Stimulated activated CD8-positive, alpha-beta memory T cell treated with anti-CD3 and anti-CD28 coated beads, Interleukin-12 subunit alpha, Interleukin-12 subunit beta, amount 100 ng/mL, for 24 hours (primary cell): ENCODE measurements at regions not wholly inside any gene's neighbourhood (a gene's known extent, or its start where the extent isn't known, plus 50 kb on each side); places are given as distances from the start of the nearest gene placed in this dataset.

Experiments used
- DNase-seq: peaks from one replicate; pipeline ENCODE4 v3.0.0-alpha.2; 2020; ENCODE audit errors: extremely low read depth

DNA sequence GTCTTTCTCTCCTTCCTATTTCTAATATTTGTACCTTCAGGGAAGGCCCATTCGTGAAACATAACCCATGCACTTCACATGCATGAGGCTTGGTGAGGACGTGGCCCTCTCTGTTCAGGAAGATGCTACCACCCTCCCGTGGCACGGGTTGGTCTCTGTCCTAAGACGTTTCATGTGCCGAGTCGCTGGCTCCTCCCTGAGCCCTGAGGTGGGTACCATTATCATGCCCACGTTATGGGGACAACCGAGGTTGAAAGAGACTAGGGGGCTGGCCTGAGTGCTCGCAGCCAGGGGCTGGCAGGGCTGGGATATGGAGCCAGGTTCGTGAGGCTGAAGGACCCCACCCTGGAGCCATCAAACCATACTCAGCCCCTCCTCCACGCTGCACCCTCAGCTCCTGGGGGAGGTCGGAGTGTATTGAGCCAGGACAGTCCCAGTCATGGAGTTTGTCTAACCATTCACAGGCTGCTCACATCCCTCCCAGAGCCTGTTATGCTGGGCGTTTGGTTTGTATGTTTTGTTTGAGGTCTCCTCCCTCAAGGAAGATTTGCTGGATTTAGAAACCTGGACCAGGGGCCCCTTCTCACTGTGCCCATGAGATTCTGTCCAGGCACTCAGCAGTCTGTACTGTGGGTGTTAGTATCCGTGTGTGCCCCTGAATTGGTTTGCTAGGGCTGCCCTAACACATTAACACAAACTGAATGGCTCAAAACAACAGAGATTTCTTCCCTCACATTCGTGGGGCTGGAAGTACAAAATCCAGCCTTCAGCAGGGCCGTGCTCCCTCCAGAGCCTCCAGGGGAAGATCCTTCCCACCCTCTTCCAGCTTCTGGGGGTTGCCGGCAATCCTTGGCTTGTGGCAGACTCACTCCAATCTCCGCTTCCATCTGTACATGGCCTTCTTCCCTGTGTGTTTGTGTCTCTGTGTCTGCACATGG lies 88.3 kb downstream of the ANKRD60 start:
- no peak for DNase-seq

DNA sequence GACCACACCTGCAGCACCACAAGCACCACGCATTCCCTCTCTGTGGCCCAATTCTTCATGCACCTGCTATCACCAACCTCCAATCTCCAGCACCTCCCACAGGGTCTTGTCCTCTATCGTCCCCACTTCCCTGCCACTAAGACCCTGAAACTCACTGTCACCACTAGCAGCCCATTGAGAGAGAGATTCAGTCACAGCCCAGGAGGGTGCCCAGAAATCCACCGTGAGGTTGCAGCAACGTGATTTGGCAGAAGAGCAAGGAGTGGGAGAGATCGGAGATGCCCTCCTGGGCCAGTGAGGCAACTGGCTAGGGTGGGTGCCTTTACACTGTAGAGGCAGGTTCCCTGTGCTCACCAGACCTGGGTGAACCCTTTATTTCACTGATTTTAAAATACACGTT lies 90.1 kb downstream of the ANKRD60 start:
- no peak for DNase-seq

DNA sequence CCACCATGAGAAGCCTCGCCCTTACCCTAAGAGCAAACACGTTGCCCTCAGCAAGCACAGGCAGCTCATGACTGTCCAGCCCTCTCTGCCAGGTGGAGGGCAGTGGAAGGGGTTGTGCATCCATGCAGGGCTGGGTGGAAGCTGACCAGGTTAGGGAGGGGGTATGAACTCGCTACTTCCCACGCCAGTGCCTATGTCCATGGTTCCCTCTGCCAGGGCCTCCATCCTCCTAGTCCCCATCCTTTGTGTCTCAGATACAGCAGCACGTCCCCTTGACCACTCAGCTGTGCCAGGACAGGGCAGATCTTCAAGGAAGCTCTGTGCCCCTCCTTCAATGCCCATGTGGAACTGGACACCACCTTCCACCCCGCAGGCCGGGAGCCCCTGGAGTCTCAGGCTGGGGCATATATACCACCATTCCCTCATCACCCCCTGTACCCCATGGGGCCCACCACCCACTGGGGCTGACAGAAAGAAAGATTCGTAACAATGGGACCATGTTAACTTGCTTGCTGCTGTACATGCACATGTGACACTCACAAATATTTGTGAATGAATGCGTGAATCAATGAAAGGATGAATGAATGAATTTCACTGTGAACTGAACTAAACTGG lies 90.7 kb downstream of the ANKRD60 start:
- DNase-seq, result no peak

DNA sequence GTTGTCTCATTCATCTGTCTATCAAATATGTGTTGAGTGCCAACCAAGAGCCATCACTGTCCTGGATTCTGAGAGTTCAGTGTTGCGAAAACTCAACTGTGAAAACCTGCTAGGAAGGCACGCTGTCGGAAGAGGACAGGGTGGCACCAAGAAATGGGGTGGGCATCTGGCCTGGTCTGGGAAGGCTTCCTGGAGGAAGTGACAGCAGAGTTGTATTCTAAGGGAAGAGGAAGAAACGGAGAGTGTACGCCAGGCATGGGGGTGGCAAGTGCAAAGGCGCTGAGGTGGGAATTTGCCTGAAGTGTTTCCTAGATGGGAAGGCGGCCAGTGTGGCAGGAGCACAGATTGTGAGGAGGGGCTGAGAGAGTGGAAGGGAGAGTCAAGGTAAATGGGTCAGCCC lies 91.2 kb downstream of the ANKRD60 start:
- DNase-seq, result no peak

DNA sequence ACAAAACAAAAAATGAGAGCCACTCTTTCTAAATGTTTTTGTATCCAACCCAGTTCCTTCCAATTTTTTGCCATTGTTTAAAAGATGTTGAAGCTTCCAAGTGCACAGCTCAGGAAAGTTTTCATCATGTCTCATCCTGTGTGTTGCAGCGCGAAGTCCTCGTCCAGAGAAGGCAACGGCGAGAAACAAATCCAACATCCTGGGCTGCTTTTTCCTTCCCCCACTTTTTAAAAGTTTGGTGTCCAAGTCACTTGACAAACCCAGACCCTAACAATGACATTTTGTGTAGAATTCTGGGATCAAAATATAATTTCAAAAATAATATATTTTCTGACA lies 92.3 kb downstream of the ANKRD60 start:
- DNase-seq, result no peak

DNA sequence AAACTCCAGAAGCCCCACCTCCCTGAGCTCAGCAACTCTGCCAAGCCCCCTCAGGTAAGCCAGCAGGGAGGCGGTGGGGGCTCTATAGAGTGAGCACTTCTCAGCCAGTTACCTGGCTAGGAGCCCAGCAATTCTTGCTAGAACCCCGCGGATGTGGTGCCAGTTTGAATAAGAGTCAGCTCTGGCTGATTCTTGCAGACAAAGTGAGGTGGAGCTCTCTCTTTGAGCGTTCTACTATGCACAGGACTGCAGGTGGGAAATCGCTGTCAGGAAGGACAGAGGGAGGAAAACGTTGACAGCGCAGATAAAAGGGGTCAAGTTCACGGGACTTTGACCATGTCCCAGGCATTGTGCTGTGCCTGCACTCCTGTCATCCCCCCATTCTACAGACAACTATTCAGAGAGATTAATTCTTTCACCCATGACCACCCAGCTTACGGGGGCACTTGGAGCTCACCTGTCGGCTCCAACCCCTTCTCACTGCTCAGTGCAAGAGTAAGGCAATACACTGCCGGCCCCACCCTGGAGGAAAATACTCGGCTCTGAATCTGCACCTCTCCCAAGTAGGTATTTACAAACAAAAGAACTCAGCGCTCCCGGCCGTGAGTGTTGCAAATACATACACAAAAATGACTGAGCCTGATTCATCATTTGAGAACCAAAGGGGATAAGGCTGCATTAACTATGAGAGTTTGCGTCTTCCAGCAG lies 92.9 kb downstream of the ANKRD60 start:
- DNase-seq, result no peak

DNA sequence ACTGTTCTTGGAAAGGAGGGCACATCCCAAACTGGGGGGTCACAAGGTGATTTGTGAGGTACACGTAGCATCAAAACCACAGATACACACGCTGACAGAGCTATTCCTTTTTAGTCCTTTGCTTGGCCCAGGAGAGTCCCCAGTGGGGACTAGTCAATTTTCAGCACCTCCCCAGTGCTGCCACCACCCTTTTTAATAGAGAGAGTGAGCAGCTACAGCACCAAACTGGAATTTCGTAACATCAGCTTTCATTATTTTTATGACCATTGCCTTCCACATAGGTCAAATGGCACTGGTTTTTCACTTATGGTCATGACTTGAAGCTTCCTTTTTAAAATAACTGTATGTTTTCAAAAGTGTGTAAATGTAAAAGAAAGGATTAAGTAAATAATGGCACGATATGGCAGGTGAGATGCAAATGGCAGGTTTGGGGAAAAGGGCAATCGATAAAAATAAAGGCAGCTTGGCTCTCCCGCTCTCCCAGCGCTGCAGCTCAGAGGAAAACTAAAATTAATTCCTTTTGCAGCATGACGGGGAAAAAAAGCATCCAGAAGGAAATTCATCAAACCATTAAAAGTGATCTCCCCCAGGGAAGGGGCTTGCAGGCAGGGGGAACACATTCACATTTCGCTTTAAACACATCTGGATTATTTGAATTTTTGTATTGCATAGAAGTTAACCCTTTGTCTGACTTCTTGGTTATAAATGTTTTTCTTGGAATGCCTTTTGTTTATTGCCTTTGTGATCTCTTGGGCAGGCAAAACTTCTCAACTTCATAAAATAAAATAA lies 95.2 kb downstream of the ANKRD60 start:
- no peak for DNase-seq

DNA sequence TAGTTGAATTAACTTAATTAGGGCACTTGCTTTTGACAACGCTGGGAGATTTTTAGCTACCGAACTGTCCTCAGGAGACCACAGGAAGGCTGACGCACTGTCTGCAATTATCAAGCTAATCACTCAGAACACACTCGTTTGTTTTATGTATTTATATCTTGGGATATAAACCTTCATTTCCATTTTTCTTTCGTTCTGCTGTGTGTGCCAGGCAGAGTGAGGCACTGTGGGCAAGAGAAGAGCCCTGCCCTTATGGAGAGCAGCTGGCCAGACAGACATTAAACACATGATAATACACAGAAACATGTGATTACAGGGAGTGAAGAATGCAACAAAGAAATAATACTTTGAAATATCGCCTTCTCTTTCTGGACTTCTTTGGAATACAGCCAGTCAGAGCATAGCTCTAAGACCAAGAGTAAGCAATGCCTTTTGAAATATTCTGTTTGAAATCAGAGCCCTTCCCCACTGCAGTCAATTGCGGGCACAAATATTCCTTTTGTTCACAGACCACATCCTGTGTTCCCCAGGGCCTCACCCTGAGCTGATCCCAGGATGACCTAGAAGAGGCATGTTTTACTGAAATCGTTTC lies 96.8 kb downstream of the ANKRD60 start:
- DNase-seq, result no peak

DNA sequence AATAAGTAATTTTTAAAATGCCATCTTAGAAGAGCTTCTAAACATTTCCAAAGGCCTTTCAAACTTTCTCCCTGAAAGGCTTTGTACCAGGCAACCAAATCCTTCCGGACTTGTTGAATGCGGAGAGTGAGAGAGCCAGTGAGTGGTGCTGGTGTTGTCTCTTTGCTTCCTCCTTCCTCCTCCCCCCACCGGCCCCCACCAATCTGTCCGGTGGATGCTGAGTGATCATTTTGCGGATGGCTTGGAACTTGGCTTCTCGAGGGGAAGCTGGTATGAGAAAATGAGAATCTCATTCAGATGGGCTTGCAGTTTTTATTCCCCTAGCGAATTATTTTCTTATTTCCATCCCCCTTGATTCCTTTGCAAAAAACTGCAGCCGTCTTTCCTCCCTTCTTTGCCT lies 97.3 kb downstream of the ANKRD60 start:
- DNase-seq, result no peak

DNA sequence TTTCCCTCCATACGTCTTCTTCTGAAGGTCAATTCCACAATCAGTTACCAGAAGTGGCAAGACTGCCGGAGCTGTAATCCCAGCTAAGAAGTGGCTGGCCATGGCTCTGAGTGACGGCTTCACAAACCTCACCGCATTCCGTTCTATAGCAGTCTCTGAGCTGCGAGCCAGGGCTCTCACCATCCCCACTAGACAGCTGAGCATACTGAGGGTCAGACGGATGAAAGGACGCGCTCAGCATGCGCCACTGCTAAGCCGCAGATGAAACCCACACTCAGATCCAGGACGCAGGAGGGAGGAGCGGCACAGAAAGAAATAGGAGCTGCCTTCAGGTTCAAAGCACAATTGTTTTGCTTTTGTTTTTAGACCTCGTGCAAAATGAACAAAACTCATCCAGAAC lies 97.9 kb downstream of the ANKRD60 start:
- no peak for DNase-seq

DNA sequence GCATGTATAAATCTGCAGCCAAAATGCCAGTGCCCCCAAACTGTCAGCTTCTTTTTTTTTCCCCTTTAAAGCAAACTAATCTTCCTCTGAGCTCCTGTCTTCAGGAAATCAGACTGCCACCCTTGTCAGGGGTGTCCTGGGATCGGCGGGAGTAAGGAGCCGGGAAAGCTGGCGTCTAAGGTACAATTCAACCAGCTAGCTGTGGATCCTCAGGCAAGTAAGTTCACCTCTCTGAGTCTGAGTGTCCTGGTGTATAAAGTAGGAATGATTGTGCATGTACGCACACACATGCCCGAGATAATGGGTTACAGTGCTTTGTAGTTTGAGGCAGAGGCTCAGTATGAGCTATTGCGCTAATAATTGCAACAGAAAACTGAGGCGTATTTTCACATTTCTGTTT lies 98.3 kb downstream of the ANKRD60 start:
- no peak for DNase-seq

DNA sequence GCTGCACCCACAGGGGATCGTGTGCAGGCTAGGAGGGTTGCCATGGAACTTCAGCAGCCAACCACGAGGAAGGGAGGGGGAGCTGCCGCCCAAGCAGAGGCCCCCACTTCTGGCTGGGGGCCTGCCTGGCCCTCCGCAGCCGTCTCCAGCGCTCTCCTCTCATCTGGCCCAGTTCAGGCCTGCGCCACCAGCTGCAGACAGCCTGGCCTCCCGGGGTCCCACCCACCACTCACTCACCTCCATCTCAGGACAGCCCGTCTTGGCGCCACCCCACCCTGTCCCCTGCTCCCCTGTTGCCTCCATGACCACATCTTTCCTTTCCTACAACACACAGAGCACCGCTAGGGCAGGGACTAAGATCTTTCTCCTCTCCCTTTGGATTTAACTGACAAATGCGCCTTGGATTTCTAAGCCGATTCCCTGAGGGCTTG lies 98.7 kb downstream of the ANKRD60 start:
- DNase-seq, result no peak

DNA sequence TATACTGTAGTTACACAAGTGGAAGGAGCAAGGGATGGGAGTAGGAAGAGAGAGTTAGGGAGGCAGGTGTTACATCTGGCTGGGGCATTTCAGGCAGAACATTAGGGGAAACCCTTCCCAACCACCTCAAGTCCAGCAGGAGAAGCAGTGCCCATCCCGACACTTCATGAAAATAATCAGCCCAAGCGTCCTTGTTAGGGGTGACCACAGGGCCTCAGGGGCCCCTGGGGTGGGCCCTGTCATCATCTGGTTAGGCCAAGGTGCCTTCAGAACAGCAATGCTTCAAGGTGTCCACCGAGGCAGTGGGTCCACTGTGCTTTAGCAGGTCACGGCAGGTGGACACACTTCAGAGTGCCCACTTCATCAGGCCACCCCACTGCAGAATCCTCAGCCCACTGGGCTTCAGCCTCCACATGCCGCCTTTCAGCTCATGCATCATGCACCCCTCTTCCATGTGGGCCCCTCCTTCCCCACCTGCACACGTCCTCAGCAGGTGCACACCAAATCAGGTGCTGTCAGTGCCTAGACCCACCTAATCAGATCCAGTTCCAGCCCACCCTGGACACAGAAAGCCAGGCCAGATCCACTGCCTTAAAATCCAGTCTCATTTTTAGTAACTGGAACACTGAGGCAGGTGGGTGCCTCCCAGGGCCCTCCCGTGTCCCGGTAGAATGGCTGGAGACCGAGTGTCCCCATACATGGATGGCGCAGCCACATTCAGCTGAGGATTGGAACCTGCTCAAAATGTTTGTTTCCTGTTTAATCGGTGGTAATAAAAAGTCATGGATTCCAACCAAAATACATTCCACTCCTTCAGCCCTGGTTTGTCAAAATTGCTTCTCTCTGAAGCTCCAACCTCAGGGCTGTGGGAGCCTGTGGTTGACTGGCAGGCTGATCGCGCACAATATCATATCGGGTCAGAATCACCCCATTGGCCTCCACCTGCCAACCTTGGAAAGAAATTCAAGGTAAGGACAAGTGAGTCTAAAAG lies 99.5 kb downstream of the ANKRD60 start:
- no peak for DNase-seq

DNA sequence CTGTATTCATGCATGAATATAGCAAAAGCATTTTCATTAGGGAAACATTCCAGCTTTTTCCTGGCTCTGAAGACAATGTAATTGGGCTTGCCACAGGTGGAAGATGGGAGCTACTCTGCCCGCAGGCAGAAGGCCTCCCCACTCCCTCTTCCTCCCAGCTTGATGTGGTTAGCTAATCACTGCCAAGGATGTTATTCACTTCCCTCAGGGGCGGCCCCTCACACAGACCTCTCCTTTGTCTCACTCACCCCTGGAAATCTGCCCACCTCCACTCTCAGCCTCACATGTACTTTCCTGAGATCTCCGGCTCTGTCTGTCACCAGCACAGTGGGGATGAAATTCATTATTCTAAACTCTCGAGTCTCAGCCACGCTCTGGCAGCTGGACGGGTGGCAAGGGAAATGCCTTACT lies 100.7 kb downstream of the ANKRD60 start:
- no peak for DNase-seq

DNA sequence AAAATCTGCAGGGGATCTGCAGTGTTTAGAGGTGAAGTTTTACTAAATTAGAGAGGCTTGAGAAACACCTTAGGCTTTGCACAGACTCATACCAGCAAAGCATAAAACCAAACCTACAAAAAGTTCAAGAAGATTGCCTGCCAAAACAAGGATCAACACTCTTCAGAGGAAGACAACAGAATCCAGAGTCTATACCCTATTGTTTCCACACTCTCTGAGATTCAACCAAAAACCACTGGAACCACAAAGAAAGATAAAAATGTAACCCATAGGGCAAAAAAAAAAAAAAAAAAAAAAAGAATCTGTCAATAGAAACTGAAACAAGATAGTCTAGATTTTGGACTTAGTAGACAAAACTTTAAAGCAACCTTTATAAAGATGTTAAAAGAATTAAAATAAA lies 102.7 kb downstream of the ANKRD60 start:
- no peak for DNase-seq

DNA sequence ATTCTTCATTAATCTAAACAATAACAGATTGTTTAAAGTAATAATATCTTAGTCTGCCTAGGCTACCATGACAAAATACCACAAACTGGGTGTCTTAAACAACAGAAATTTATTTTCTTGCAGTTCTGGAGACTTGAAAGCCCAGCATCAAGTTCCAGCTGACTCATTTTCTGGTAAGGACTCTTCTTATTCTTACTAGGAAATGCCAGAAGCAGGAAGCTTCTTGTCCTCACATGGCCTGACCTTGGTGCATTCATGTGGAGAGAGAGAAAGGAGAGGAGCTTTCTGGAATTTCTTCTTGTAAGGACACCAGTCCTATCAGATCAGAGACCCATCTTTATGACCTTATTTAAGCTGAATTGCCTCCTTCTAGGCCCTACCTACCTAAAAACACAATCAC lies 110.5 kb downstream of the ANKRD60 start:
- no peak for DNase-seq

DNA sequence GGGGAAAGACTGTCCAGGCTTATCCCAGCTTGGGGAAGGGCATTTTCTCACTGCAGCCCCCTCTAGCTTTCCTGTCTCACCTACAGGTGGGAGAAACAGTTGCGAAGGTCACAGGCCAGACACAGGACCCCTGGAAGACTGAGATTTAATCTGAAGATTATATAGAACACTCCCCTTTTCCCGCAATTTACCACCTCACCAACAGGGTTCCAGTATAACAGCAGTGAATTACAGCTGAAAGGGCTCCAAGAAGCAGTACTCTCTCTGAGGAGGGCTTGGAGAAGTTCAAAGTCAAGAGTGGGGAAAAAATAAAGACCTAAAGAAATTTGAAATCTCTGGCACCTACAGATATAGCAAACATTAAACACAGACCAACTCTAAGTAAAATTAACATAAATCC lies 111.9 kb downstream of the ANKRD60 start:
- DNase-seq, result no peak

DNA sequence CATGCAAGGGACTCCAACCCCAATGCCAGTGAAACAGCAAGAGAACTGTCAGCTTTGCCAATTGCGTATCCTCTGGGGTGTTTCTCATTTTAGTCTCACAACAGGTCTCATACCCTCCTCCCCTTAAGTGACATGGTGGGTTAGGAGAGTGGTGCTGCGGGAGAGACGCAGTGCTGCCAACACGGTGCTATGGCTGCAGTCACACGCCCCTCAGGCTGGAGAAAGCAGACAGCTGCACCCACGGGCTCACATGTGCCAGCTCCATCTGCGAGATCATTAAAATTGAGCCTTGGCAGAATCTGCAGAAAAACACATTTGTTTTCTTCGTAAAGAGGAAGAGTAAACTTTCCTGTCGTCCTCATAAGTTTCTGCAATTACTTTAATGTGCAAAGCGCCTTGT lies 114.7 kb downstream of the ANKRD60 start:
- DNase-seq, result no peak

DNA sequence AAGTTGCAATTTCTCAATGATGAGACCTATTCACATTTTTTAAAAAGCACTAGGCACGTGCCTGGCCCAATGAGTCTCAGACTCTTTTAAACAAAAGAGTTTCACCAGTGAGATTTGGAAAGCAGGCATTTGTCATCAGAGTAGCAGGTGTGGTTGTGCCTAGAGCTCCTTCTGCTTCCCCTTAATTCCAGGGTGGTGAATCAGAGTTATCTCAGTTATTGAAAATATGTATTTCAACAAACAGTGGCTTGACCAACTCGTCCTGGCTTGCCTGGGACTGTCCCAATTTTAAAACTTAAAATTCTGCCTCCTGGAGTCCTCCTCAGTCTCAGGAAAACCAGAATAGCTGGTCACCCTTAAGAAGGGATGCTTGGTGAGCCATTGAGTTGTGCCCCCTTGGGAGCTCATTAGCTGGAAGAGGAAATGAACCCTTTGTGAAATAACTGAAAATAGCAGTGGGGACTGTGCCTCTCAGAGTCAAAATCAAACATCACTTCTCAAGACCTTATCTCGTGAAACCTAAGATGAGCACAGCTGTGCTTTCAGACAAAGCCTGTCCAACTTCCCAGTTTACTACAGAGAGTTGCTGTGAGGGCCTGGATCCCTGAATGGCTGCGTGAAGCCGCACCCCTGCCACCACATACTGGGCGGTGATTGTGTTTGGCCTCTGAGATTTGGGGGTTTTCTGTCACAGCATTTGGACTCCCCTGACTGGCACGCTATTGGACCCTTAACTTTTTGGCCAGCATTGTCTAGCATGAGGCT lies 116.3 kb downstream of the ANKRD60 start:
- no peak for DNase-seq
